ENCODE measurements at regions not wholly inside any gene's neighbourhood (a gene's known extent, or its start where the extent isn't known, plus 50 kb on each side); places are given as distances from the start of the nearest gene placed in this dataset.

DNA sequence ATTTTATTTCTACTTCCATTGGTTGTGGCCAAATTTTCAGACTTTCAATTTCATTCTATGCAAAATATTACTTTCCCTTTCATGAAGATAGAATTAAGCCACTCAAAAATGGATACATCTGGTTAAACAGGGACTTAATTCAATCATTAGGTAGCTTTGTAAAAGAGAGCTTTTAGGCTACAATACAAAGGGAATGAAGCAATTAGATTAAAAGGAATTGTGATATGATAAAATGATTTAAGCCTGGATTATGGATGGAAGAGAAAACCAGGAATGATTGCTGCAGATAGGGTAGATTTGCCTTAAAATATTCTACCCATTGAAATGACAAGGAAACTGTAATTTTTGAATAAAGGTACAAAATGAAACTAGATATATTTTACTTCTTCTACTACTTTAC, 134.6 kb upstream of the PDHA2 start:
- Histone ChIP-seq H2AFZ (no peak overlapping the region), H3K4me1 (replicated peaks; ENCODE audit: insufficient read depth) (no peaks in the 10 kb centered on the region), H3F3A (ENCODE audit: insufficient read depth, low read depth) (no peaks in the 10 kb centered on the region), H3K79me2 (ENCODE audit: low read depth) (no peaks in the 10 kb centered on the region), H3K27me3 (ENCODE audit: insufficient read depth, low read depth) (no peaks in the 10 kb centered on the region), H3K36me3 (ENCODE audit: low read depth) (no peaks in the 10 kb centered on the region), H3K4me3 (no peak overlapping the region), H3K27ac (no peak overlapping the region), H3K9me3 (ENCODE audit: insufficient read depth, low read depth) (no peaks in the 10 kb centered on the region; the same call in 1 of the 2 replicates), H3K4me2 (no peak overlapping the region), H4K20me1 (ENCODE audit: insufficient read depth) (no peaks in the 10 kb centered on the region), H3K9me2 (ENCODE audit: insufficient read depth) (no peaks in the 10 kb centered on the region)
- BruUV-seq (replicated peaks): no TSS peak
- DNase-seq: no peak
- ChIA-PET CTCF (no interaction called here), POLR2A (ENCODE audit: unreplicated experiment) (no interaction called here)
- no peak for TF ChIP-seq EZH2 (IDR thresholded peaks at IDR 0.05; ENCODE audit: low read depth)
- TF ChIP-seq, protein P1, sequence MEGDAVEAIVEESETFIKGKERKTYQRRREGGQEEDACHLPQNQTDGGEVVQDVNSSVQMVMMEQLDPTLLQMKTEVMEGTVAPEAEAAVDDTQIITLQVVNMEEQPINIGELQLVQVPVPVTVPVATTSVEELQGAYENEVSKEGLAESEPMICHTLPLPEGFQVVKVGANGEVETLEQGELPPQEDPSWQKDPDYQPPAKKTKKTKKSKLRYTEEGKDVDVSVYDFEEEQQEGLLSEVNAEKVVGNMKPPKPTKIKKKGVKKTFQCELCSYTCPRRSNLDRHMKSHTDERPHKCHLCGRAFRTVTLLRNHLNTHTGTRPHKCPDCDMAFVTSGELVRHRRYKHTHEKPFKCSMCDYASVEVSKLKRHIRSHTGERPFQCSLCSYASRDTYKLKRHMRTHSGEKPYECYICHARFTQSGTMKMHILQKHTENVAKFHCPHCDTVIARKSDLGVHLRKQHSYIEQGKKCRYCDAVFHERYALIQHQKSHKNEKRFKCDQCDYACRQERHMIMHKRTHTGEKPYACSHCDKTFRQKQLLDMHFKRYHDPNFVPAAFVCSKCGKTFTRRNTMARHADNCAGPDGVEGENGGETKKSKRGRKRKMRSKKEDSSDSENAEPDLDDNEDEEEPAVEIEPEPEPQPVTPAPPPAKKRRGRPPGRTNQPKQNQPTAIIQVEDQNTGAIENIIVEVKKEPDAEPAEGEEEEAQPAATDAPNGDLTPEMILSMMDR (conservative IDR thresholded peaks at IDR 0.05): no peak
- intact Hi-C loops (cut with micrococcal nuclease; ENCODE audit: unreplicated experiment): no loop called here

DNA sequence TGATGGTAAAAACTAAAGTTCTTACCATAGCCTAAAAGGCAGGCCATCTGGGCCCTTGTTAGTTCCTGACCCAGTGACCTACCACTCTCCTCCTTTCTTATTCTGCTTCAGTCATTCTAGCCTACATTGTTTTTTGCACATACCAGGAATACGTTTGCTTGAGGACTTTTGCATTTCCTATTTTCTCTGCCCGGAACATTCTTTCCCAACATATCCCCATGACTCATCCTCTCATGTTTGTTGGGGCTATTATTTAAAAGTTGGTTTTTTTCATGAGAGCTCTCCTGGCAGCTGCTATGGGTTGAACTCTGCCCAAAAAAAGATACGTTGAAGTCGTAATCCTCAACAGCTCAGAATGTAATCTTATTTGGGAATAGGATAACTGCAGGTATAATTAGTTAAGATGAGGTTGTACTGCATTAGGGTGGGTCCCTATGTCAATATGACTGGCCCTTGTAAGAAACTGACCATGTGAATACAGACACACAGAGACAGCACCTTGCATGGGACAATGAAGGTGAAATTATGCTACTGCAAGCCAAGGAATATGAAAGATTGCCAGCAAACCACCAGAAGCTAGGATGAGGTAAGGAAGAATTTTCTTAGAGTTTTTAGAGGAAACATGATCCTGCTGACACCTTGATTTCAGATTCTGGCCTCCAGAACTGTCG, 138.3 kb upstream of the PDHA2 start:
- H3K27ac ChIP-seq: no peak overlapping the region
- H3K36me3 ChIP-seq (ENCODE audit: low read depth): no peaks in the 10 kb centered on the region
- no peaks in the 10 kb centered on the region for H3K4me1 ChIP-seq (replicated peaks; ENCODE audit: insufficient read depth)
- H3K79me2 ChIP-seq (ENCODE audit: low read depth): no peaks in the 10 kb centered on the region
- POLR2A ChIA-PET (ENCODE audit: unreplicated experiment): no interaction called here
- no peak overlapping the region for H3K4me2 ChIP-seq
- CTCF ChIA-PET: no interaction called here
- no peak overlapping the region for H2AFZ ChIP-seq
- no peak for TF ChIP-seq EZH2 (IDR thresholded peaks at IDR 0.05; ENCODE audit: low read depth)
- TF ChIP-seq, protein P1 (conservative IDR thresholded peaks at IDR 0.05): no peak
- H3K9me2 ChIP-seq (ENCODE audit: insufficient read depth): no peaks in the 10 kb centered on the region
- no peaks in the 10 kb centered on the region for H3F3A ChIP-seq (ENCODE audit: insufficient read depth, low read depth)
- H3K4me3 ChIP-seq: no peak overlapping the region
- BruUV-seq (replicated peaks): no TSS peak
- H3K9me3 ChIP-seq (ENCODE audit: insufficient read depth, low read depth): no peaks in the 10 kb centered on the region; the same call in 1 of the 2 replicates
- intact Hi-C loops (cut with micrococcal nuclease; ENCODE audit: unreplicated experiment): no loop called here
- no peaks in the 10 kb centered on the region for H4K20me1 ChIP-seq (ENCODE audit: insufficient read depth)
- no peak for DNase-seq
- no peaks in the 10 kb centered on the region for H3K27me3 ChIP-seq (ENCODE audit: insufficient read depth, low read depth)

DNA sequence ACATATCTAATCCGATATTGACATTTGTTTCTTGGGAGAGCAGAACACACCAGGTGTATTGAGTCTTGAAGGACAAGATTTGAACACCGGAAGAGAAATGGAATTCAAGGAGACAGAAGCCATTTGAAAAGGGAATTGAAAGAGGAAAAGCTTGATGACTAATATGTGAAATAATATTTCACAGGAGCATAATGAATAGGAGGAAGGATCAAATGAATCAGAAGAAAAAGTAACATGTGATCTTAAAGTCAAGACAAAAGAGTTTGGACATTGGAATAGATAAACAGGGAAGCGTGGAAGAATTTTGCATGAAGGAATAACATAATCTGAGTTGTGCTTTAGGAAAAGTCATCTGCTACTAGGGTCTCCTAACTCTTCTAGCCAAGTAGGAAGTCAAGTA, 145.5 kb upstream of the PDHA2 start:
- H3K9me2 ChIP-seq (ENCODE audit: insufficient read depth): no peaks in the 10 kb centered on the region
- no peaks in the 10 kb centered on the region for H4K20me1 ChIP-seq (ENCODE audit: insufficient read depth)
- H3K9me3 ChIP-seq (ENCODE audit: insufficient read depth, low read depth): no peaks in the 10 kb centered on the region
- no peaks in the 10 kb centered on the region for H3K79me2 ChIP-seq (ENCODE audit: low read depth)
- no peak overlapping the region for H2AFZ ChIP-seq
- no peak for TF ChIP-seq EZH2 (IDR thresholded peaks at IDR 0.05; ENCODE audit: low read depth)
- TF ChIP-seq, protein P1 (conservative IDR thresholded peaks at IDR 0.05): no peak
- no peak overlapping the region for H3K27ac ChIP-seq
- H3K4me2 ChIP-seq: no peak overlapping the region
- no peak for DNase-seq
- POLR2A ChIA-PET (ENCODE audit: unreplicated experiment): no interaction called here
- no peak overlapping the region for H3K4me3 ChIP-seq
- no peaks in the 10 kb centered on the region for H3K27me3 ChIP-seq (ENCODE audit: insufficient read depth, low read depth)
- no peaks in the 10 kb centered on the region for H3K4me1 ChIP-seq (replicated peaks; ENCODE audit: insufficient read depth)
- no peaks in the 10 kb centered on the region for H3K36me3 ChIP-seq (ENCODE audit: low read depth)
- no TSS peak for BruUV-seq (replicated peaks)
- H3F3A ChIP-seq (ENCODE audit: insufficient read depth, low read depth): no peaks in the 10 kb centered on the region
- intact Hi-C loops (cut with micrococcal nuclease; ENCODE audit: unreplicated experiment): no loop called here
- CTCF ChIA-PET: no interaction called here
